Endothelial cell of umbilical vein (primary cell): ENCODE measurements at regions not wholly inside any gene's neighbourhood (a gene's known extent, or its start where the extent isn't known, plus 50 kb on each side); places are given as distances from the start of the nearest gene placed in this dataset.

ENCODE experiments used
- BruUV-seq: library from RNA; stranded (reverse); fragments of 400-500 nt; replicated peaks from 2 replicates; lab custom pipeline; 2021; lab: Mats Ljungman, UMichigan
- CTCF ChIA-PET: fragments of 300-600, 350-600 bp; sonication (Branson Sonifier 250); formaldehyde crosslinking; loops from one replicate; lab custom pipeline; 2021; ENCODE audit warnings: antibody characterized with exemption, inconsistent platforms; lab: Charles Lee
- POLR2A ChIA-PET: fragments of 300-600, 350-600 bp; sonication (Branson Sonifier 250); formaldehyde crosslinking; loops from one replicate; lab custom pipeline; 2021; ENCODE audit warnings: antibody characterized with exemption, inconsistent platforms; lab: Charles Lee
- DNase-seq: peaks from one replicate; pipeline ENCODE4 v3.0.0-alpha.2; 2011; ENCODE audit warnings: low read depth, low spot score
- FAIRE-seq: peaks from 2 replicates; lab custom pipeline; 2011; peaks lifted over from hg19 to GRCh38; lab: Jason Lieb, UNC
- H2AFZ ChIP-seq: 2 replicates; pipeline ENCODE4 v1.6.0; 2012; ENCODE audit warnings: low read depth, low read length, control low read depth, inconsistent platforms
- H3K27ac ChIP-seq: 2 replicates; pipeline ENCODE4 v1.5.1; 2011; ENCODE audit warnings: low read depth, mild to moderate bottlenecking, control low read depth, low read length, moderate library complexity; ENCODE audit not compliant: insufficient read depth
- H3K27me3 ChIP-seq, 2 experiments: 2 replicates each; pipeline versions ENCODE4 v1.6.0 to v1.6.1; 2011; ENCODE audit warnings: low read length in 2 of 2, mixed read lengths in 1 of 2; ENCODE audit not compliant: control insufficient read depth in 2 of 2, insufficient read depth in 2 of 2
- H3K36me3 ChIP-seq, 2 experiments: 2 replicates in 1 of 2; 3 replicates in 1 of 2; pipeline ENCODE4 v1.5.1; 2011; ENCODE audit warnings: low read length in 2 of 2, mild to moderate bottlenecking in 1 of 2, moderate library complexity in 1 of 2; ENCODE audit not compliant: control insufficient read depth in 2 of 2, insufficient read depth in 2 of 2; ENCODE audit errors: extremely low read depth in 1 of 2
- H3K4me1 ChIP-seq: 3 replicates; pipeline ENCODE4 v1.5.1; 2011; ENCODE audit warnings: mild to moderate bottlenecking, low read length; ENCODE audit not compliant: control insufficient read depth, insufficient read depth; ENCODE audit errors: extremely low read depth
- H3K4me2 ChIP-seq: 2 replicates; pipeline ENCODE4 v1.6.1; 2011; ENCODE audit warnings: low read length, control low read depth, mixed read lengths; ENCODE audit not compliant: insufficient read depth
- H3K4me3 ChIP-seq, 3 experiments: fragments of 200-600 bp in 1 of 3; sonication (generic), shearing (Covaris generic) in 1 of 3; replicated peaks in 1 of 3; 2 replicates each; pipeline ENCODE4 v1.5.1; 2011 to 2016; ENCODE audit warnings: control low read depth in 3 of 3, low read length in 3 of 3, mild to moderate bottlenecking in 2 of 3, inconsistent platforms in 1 of 3, low read depth in 1 of 3, moderate library complexity in 1 of 3; ENCODE audit not compliant: insufficient read depth in 1 of 3
- H3K79me2 ChIP-seq: 2 replicates; pipeline ENCODE4 v1.6.0; 2012; ENCODE audit warnings: low read length, inconsistent platforms; ENCODE audit not compliant: control insufficient read depth, insufficient read depth
- H3K9ac ChIP-seq: replicated peaks from 2 replicates; pipeline ENCODE3; 2011; ENCODE audit warnings: low read length, control low read depth; ENCODE audit not compliant: insufficient read depth; ENCODE audit errors: extremely low read depth
- H3K9me1 ChIP-seq: replicated peaks from 3 replicates; pipeline ENCODE4 v1.6.0; 2011; ENCODE audit warnings: mild to moderate bottlenecking, low read length; ENCODE audit not compliant: control insufficient read depth, insufficient read depth; ENCODE audit errors: extremely low read depth
- H3K9me3 ChIP-seq: replicated peaks from 2 replicates; pipeline ENCODE4 v1.5.1; 2012; ENCODE audit warnings: low read length, inconsistent platforms; ENCODE audit not compliant: control insufficient read depth, insufficient read depth
- H4K20me1 ChIP-seq: replicated peaks from 2 replicates; pipeline ENCODE3; 2011; ENCODE audit warnings: mild to moderate bottlenecking, low read length; ENCODE audit not compliant: control insufficient read depth, insufficient read depth; ENCODE audit errors: extremely low read depth
- EZH2 ChIP-seq: IDR thresholded peaks from 2 replicates; pipeline ENCODE4 v1.6.1; 2012; ENCODE audit warnings: borderline replicate concordance, low read depth, mild to moderate bottlenecking, moderate library complexity, low read length, inconsistent platforms; ENCODE audit not compliant: severe bottlenecking
- FOS ChIP-seq: IDR thresholded peaks from 2 replicates; pipeline ENCODE4 v1.6.1; 2011; ENCODE audit warnings: mild to moderate bottlenecking, low read length, moderate library complexity, borderline replicate concordance; ENCODE audit not compliant: insufficient read depth
- GATA2 ChIP-seq: IDR thresholded peaks from 2 replicates; pipeline ENCODE4 v1.7.0; 2011; ENCODE audit warnings: low read depth, mild to moderate bottlenecking, moderate library complexity, mixed read lengths, low read length; ENCODE audit not compliant: insufficient read length, insufficient read depth
- JUN ChIP-seq: IDR thresholded peaks from 2 replicates; pipeline ENCODE4 v1.6.1; 2011; ENCODE audit warnings: borderline replicate concordance, low read depth; ENCODE audit not compliant: insufficient read length, insufficient read depth
- MAX ChIP-seq: IDR thresholded peaks from 2 replicates; pipeline ENCODE4 v1.6.1; 2011; ENCODE audit not compliant: insufficient read depth, insufficient read length
- MYC ChIP-seq: IDR thresholded peaks from one replicate; pipeline ENCODE4 v1.6.1; 2011; ENCODE audit warnings: mild to moderate bottlenecking, low read depth, low read length
- POLR2A ChIP-seq: IDR thresholded peaks from 2 replicates; pipeline ENCODE4 v1.6.1; 2012; ENCODE audit warnings: low read depth, mild to moderate bottlenecking, control low read depth, low read length
- POLR2AphosphoS5 ChIP-seq: IDR thresholded peaks from 2 replicates; pipeline ENCODE4 v1.6.1; 2012; ENCODE audit warnings: low read depth, mild to moderate bottlenecking, control low read depth, low read length, moderate library complexity; ENCODE audit not compliant: insufficient read depth
- dilution Hi-C: fragments of 300-500 bp; cut with MboI; formaldehyde crosslinking; loops from one replicate; pipeline ENCODE4 v1.15.0; 2019; ENCODE audit warnings: low sequenced_read_pairs; ENCODE audit not compliant: extremely low pct_ligation_motif_present
- intact Hi-C: fragments of 100-400 bp; cut with micrococcal nuclease; formaldehyde crosslinking; loops from one replicate; pipeline ENCODE4 v1.10.0; 2022
- TF ChIP-seq, protein P1 (sequence below), 2 donors: IDR thresholded peaks; 1 replicate in 1 of 2; 2 replicates in 1 of 2; pipeline ENCODE4 v1.5.1; 2011; ENCODE audit warnings: low read length in 2 of 2, mild to moderate bottlenecking in 2 of 2, moderate library complexity in 2 of 2, control low read depth in 1 of 2, inconsistent platforms in 1 of 2, low read depth in 1 of 2; ENCODE audit not compliant: insufficient read depth in 1 of 2; ENCODE audit errors: extremely low read depth in 1 of 2

- Histone ChIP-seq H3K4me3 (no peak overlapping the region), H3K27me3 (no peaks in the 10 kb centered on the region), H3K4me2 (no peak overlapping the region), H3K79me2 (no peaks in the 10 kb centered on the region), H3K9me3 (peaks cover 2% of the 10 kb centered on the region), H3K9me1 (no peaks in the 10 kb centered on the region), H2AFZ (no peak overlapping the region), H3K9ac (no peak overlapping the region), H3K4me1 (no peaks in the 10 kb centered on the region), H3K36me3 (no peaks in the 10 kb centered on the region), H3K27ac (no peak overlapping the region), H4K20me1 (no peaks in the 10 kb centered on the region)
- no TSS peak for BruUV-seq
- TF ChIP-seq GATA2 (no peak), MAX (no peak), JUN (no peak), MYC (no peak)
- TF ChIP-seq, protein P1, sequence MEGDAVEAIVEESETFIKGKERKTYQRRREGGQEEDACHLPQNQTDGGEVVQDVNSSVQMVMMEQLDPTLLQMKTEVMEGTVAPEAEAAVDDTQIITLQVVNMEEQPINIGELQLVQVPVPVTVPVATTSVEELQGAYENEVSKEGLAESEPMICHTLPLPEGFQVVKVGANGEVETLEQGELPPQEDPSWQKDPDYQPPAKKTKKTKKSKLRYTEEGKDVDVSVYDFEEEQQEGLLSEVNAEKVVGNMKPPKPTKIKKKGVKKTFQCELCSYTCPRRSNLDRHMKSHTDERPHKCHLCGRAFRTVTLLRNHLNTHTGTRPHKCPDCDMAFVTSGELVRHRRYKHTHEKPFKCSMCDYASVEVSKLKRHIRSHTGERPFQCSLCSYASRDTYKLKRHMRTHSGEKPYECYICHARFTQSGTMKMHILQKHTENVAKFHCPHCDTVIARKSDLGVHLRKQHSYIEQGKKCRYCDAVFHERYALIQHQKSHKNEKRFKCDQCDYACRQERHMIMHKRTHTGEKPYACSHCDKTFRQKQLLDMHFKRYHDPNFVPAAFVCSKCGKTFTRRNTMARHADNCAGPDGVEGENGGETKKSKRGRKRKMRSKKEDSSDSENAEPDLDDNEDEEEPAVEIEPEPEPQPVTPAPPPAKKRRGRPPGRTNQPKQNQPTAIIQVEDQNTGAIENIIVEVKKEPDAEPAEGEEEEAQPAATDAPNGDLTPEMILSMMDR (IDR thresholded peaks at IDR 0.05; ENCODE audit: extremely low read depth in 1 of 2, insufficient read depth in 1 of 2, low read depth in 1 of 2, low read length in 2 of 2), result no peak
- DNase-seq (no peak), FAIRE-seq (no peak)
- ChIA-PET POLR2A (no interaction called here), CTCF (no interaction called here)
- dilution Hi-C loops (no loop called here), intact Hi-C loops (no loop called here)
Observed at GRCh38 chr5:87944553-87945285, 323.9 kb downstream of the TMEM161B start.

GRCh38 chr5:87940775-87941174, 327.9 kb downstream of the TMEM161B start:
- ChIA-PET CTCF (no interaction called here), POLR2A (no interaction called here)
- no peaks in the 10 kb centered on the region for H4K20me1 ChIP-seq
- H2AFZ ChIP-seq, result no peak overlapping the region
- H3K27ac ChIP-seq, result no peak overlapping the region
- DNase-seq (no peak), FAIRE-seq (no peak)
- no peak for TF ChIP-seq POLR2A
- no peak for TF ChIP-seq POLR2AphosphoS5
- no peak for TF ChIP-seq FOS
- no peak for TF ChIP-seq EZH2
- H3K9me1 ChIP-seq, result no peaks in the 10 kb centered on the region
- no peaks in the 10 kb centered on the region for H3K4me1 ChIP-seq
- intact Hi-C loops, result no loop called here
- H3K27me3 ChIP-seq, result no peaks in the 10 kb centered on the region
- H3K9me3 ChIP-seq, result no peaks in the 10 kb centered on the region
- dilution Hi-C loops, result no loop called here
- H3K4me2 ChIP-seq, result no peak overlapping the region
- no peaks in the 10 kb centered on the region for H3K36me3 ChIP-seq
- no peak overlapping the region for H3K9ac ChIP-seq
- no peaks in the 10 kb centered on the region for H3K79me2 ChIP-seq
- no peak overlapping the region for H3K4me3 ChIP-seq
- no TSS peak for BruUV-seq
